PC-3 (cell line): ENCODE measurements at regions not wholly inside any gene's neighbourhood (a gene's known extent, or its start where the extent isn't known, plus 50 kb on each side); places are given as distances from the start of the nearest gene placed in this dataset.

ENCODE experiments used
- ATAC-seq: fragments of 200-7000 bp; cut with Tn5 transposase; 2 replicates; pipeline ENCODE4 v1.9.1; 2020; ENCODE audit warnings: mild to moderate bottlenecking, moderate library complexity
- BruUV-seq: library from RNA; stranded (reverse); fragments of 400-500 nt; replicated peaks from 2 replicates; lab custom pipeline; 2021; lab: Mats Ljungman, UMichigan
- CTCF ChIA-PET: fragments of 300-600 bp; sonication (Branson Sonifier 250); formaldehyde crosslinking; loops from one replicate; lab custom pipeline; 2022; ENCODE audit warnings: antibody characterized with exemption; lab: Charles Lee
- POLR2A ChIA-PET: fragments of 300-600 bp; sonication (Branson Sonifier 250); formaldehyde crosslinking; loops from one replicate; lab custom pipeline; 2022; ENCODE audit warnings: antibody characterized with exemption; ENCODE audit not compliant: unreplicated experiment; lab: Charles Lee
- DNase-seq: peaks from one replicate; pipeline ENCODE4 v3.0.0-alpha.2; 2015
- H2AFZ ChIP-seq: fragments of 300-600 bp; sonication (generic); 2 replicates; pipeline ENCODE4 v1.6.0; 2016; ENCODE audit warnings: antibody characterized with exemption, low read length
- H3F3A ChIP-seq: fragments of 300-600 bp; sonication (generic); one replicate; pipeline ENCODE4 v1.6.0; 2017; ENCODE audit warnings: antibody characterized with exemption, low read length, control low read depth, mild to moderate bottlenecking; ENCODE audit not compliant: unreplicated experiment
- H3K27ac ChIP-seq: fragments of 300-600 bp; sonication (generic); 2 replicates; pipeline ENCODE4 v1.5.1; 2016; ENCODE audit warnings: mild to moderate bottlenecking, low read length
- H3K27me3 ChIP-seq: fragments of 300-600 bp; sonication (generic); 2 replicates; pipeline ENCODE4 v1.6.1; 2016; ENCODE audit warnings: low read length, mixed read lengths
- H3K36me3 ChIP-seq: fragments of 300-600 bp; sonication (generic); 2 replicates; pipeline ENCODE4 v1.6.1; 2016; ENCODE audit warnings: low read depth, mixed run types, low read length, mixed read lengths
- H3K4me1 ChIP-seq: fragments of 300-600 bp; sonication (generic); 2 replicates; pipeline ENCODE4 v1.5.1; 2016; ENCODE audit warnings: low read length; ENCODE audit not compliant: insufficient read depth
- H3K4me2 ChIP-seq: fragments of 300-600 bp; sonication (generic); 2 replicates; pipeline ENCODE4 v1.6.0; 2016; ENCODE audit warnings: low read length
- H3K4me3 ChIP-seq: fragments of 300-600 bp; sonication (generic); 2 replicates; pipeline ENCODE4 v1.5.1; 2016; ENCODE audit warnings: mild to moderate bottlenecking, low read length, mixed read lengths
- H3K79me2 ChIP-seq: fragments of 300-600 bp; sonication (generic); 2 replicates; pipeline ENCODE4 v1.6.1; 2017; ENCODE audit warnings: low read length, mixed read lengths
- H3K9ac ChIP-seq: fragments of 300-600 bp; sonication (generic); 2 replicates; pipeline ENCODE4 v1.6.0; 2016; ENCODE audit warnings: mild to moderate bottlenecking, low read length
- H3K9me2 ChIP-seq: fragments of 300-600 bp; sonication (generic); replicated peaks from 2 replicates; pipeline ENCODE4 v1.6.1; 2016; ENCODE audit warnings: mixed run types, low read length, mixed read lengths
- H3K9me3 ChIP-seq: fragments of 300-600 bp; sonication (generic); 2 replicates; pipeline ENCODE4 v1.6.1; 2016; ENCODE audit warnings: low read length, mixed read lengths
- H4K20me1 ChIP-seq: fragments of 300-600 bp; sonication (generic); 2 replicates; pipeline ENCODE4 v1.6.1; 2016; ENCODE audit warnings: low read length, mixed read lengths
- EZH2 ChIP-seq: fragments of 300-600 bp; sonication (generic); IDR thresholded peaks from one replicate; pipeline ENCODE4 v1.6.1; 2017; ENCODE audit warnings: antibody characterized with exemption, mild to moderate bottlenecking, low read length; ENCODE audit not compliant: unreplicated experiment
- EZH2phosphoT487 ChIP-seq: fragments of 300-600 bp; sonication (generic); IDR thresholded peaks from 2 replicates; pipeline ENCODE4 v1.6.1; 2018; ENCODE audit warnings: mild to moderate bottlenecking, antibody characterized with exemption, low read length, borderline replicate concordance
- intact Hi-C: fragments of 100-400 bp; cut with micrococcal nuclease; formaldehyde crosslinking; loops from 2 replicates; pipeline ENCODE4 v1.9.0; 2023
- TF ChIP-seq, protein P1 (sequence below): fragments of 300-600 bp; sonication (generic); conservative IDR thresholded peaks from 2 replicates; pipeline ENCODE4 v1.5.1; 2017; ENCODE audit warnings: antibody characterized with exemption, low read depth, mild to moderate bottlenecking, low read length

DNA sequence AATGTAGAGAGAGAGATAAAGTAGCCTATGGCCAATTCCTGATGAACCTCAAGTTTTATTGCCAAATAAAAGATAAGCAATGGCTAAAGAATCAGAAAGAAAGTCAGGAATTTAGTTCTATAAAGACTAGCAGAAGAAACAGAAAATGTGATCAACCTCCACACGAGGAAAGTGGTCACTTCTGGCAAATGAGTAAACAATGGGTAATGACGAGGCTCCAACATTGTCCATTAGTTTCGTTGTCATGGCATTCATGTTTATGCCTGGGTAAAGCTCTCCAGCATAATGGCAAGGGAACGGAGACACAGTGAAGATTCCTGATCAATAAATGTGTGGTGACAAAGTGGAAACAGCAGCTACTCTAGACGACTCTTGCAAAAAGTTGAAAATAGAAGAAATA, 341.8 kb upstream of the CTNND2 start:
- ATAC-seq (peak; percentile 16; the same call in 1 of the 2 replicates), DNase-seq (peak; percentile 65)
- H3F3A ChIP-seq, result peaks cover 17% of the 10 kb centered on the region
- peak overlapping the region; percentile 84 for H3K27ac ChIP-seq
- no peaks in the 10 kb centered on the region for H4K20me1 ChIP-seq
- TF ChIP-seq, protein P1, sequence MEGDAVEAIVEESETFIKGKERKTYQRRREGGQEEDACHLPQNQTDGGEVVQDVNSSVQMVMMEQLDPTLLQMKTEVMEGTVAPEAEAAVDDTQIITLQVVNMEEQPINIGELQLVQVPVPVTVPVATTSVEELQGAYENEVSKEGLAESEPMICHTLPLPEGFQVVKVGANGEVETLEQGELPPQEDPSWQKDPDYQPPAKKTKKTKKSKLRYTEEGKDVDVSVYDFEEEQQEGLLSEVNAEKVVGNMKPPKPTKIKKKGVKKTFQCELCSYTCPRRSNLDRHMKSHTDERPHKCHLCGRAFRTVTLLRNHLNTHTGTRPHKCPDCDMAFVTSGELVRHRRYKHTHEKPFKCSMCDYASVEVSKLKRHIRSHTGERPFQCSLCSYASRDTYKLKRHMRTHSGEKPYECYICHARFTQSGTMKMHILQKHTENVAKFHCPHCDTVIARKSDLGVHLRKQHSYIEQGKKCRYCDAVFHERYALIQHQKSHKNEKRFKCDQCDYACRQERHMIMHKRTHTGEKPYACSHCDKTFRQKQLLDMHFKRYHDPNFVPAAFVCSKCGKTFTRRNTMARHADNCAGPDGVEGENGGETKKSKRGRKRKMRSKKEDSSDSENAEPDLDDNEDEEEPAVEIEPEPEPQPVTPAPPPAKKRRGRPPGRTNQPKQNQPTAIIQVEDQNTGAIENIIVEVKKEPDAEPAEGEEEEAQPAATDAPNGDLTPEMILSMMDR, result no peak
- TF ChIP-seq EZH2 (no peak), EZH2phosphoT487 (no peak)
- H3K27me3 ChIP-seq, result no peaks in the 10 kb centered on the region
- ChIA-PET CTCF (no interaction called here), POLR2A (no interaction called here)
- no peaks in the 10 kb centered on the region for H3K36me3 ChIP-seq
- peak overlapping the region; percentile 52 for H2AFZ ChIP-seq
- no peaks in the 10 kb centered on the region for H3K9me2 ChIP-seq
- peak overlapping the region; percentile 28; the same call in 1 of the 2 replicates for H3K4me3 ChIP-seq
- intact Hi-C loops, result loop anchor here (5.0 kb wide), 1 partner anchor 139 kb away; no protein-coding TSS in a partner anchor
- H3K4me1 ChIP-seq, result peaks cover 52% of the 10 kb centered on the region
- no peaks in the 10 kb centered on the region for H3K79me2 ChIP-seq
- H3K9me3 ChIP-seq, result no peaks in the 10 kb centered on the region
- H3K4me2 ChIP-seq, result peak overlapping the region; percentile 29
- BruUV-seq, result no TSS peak
- peak overlapping the region; percentile 23 for H3K9ac ChIP-seq

DNA sequence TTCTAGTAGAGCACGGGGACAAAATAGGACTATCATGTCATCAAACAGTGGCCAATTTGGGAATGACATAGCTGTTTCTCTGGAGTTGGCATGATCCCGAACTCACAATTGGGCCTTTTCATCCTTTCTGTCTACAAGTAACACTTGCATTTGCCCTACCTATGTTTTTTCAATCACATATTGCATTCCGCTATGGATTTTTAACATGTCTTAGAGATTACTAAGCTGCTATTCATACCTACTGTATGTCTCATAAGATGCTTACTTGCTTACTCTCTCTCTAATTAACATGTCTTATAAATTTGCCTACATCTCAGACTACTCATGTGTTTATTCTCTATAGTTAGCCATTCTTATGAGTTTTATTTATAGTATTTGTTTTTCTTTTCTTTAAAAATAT, 341.2 kb upstream of the CTNND2 start:
- Histone ChIP-seq H2AFZ (peak overlapping the region; percentile 44), H3K27ac (peak overlapping the region; percentile 84), H3K4me3 (no peak overlapping the region), H3K9ac (peak overlapping the region; percentile 23; the same call in 1 of the 2 replicates), H3K27me3 (no peaks in the 10 kb centered on the region), H4K20me1 (no peaks in the 10 kb centered on the region), H3K9me3 (no peaks in the 10 kb centered on the region), H3K79me2 (no peaks in the 10 kb centered on the region), H3K36me3 (no peaks in the 10 kb centered on the region), H3K4me2 (peak overlapping the region; percentile 29), H3F3A (peaks cover 17% of the 10 kb centered on the region), H3K9me2 (no peaks in the 10 kb centered on the region), H3K4me1 (peaks cover 52% of the 10 kb centered on the region)
- POLR2A ChIA-PET, result interaction anchor here (0.6 kb wide), 1 partner anchor 112 kb away, joined by 26 read pairs; no protein-coding TSS in a partner anchor
- intact Hi-C loops, result loop anchor here (5.0 kb wide), 1 partner anchor 138 kb away; no protein-coding TSS in a partner anchor
- TF ChIP-seq EZH2phosphoT487 (no peak), EZH2 (no peak)
- TF ChIP-seq, protein P1, result no peak
- peak; percentile 94 for DNase-seq
- ATAC-seq, result peak; percentile 75
- CTCF ChIA-PET, result interaction anchor here (0.6 kb wide), 1 partner anchor 1356 kb away, joined by 3 read pairs; no protein-coding TSS in a partner anchor
- BruUV-seq, result no TSS peak
